ENCODE measurements at regions not wholly inside any gene's neighbourhood (a gene's known extent, or its start where the extent isn't known, plus 50 kb on each side); places are given as distances from the start of the nearest gene placed in this dataset.

DNA sequence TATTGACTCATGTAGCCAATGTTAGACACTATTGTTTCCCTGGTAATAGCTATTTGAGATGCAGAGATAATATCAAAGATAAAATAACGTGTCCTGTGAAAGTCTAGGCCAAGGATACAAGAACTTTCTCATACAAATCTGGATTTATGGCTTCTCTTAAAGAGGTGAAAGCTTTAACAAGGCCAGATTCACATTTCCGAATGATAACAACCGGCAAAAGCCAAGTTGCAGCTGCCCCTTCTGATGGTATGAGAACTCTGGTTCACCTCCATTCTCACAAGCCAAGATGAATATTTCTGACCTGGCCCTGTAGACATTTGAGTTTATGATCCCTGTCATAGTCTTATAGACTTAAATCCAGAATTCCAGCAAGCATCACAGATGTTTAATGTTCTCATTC is 230.4 kb upstream of the ZC3H12C start:
- TF ChIP-seq CTCF (IDR thresholded peaks at IDR 0.05): no peak
- no peak for TF ChIP-seq POLR2AphosphoS5 (IDR thresholded peaks at IDR 0.05)
- no peak for TF ChIP-seq POLR2A (IDR thresholded peaks at IDR 0.05)
